Activated CD4-positive, CD25-positive, alpha-beta regulatory T cell treated with anti-CD3 and anti-CD28 coated beads, Interleukin-2, amount 50 U/mL, for 24 hours (primary cell): ENCODE measurements at regions not wholly inside any gene's neighbourhood (a gene's known extent, or its start where the extent isn't known, plus 50 kb on each side); places are given as distances from the start of the nearest gene placed in this dataset.
"Not testable (repeated sequence)": the region's sequence is repeated elsewhere in the genome, so short reads cannot be mapped to it uniquely, and the experiment has no call there.

Experiments used
- ATAC-seq, 2 donors: fragments of 150-1000 bp; cut with Tn5 transposase; one replicate each; pipeline ENCODE4 v1.10.0; 2021; ENCODE audit warnings: mild to moderate bottlenecking in 1 of 2, moderate library complexity in 1 of 2

- ATAC-seq: no peak
Measured at GRCh38 chr7:110522761-110523200, 568.1 kb upstream of the LRRN3 start.

- no peak for ATAC-seq
Measured at GRCh38 chr7:110529175-110529574, 561.8 kb upstream of the LRRN3 start.

- no peak for ATAC-seq
Measured at GRCh38 chr7:110531186-110531585, 559.7 kb upstream of the LRRN3 start.

- no peak for ATAC-seq
Measured at GRCh38 chr7:110534241-110534931, 556.5 kb upstream of the LRRN3 start.

- ATAC-seq: no peak
Measured at GRCh38 chr7:110539216-110539615, 551.7 kb upstream of the LRRN3 start.

- no peak for ATAC-seq
Measured at GRCh38 chr7:110541962-110542361, 549.0 kb upstream of the LRRN3 start.

- ATAC-seq: no peak
Measured at GRCh38 chr7:110544194-110544593, 546.7 kb upstream of the LRRN3 start.

DNA sequence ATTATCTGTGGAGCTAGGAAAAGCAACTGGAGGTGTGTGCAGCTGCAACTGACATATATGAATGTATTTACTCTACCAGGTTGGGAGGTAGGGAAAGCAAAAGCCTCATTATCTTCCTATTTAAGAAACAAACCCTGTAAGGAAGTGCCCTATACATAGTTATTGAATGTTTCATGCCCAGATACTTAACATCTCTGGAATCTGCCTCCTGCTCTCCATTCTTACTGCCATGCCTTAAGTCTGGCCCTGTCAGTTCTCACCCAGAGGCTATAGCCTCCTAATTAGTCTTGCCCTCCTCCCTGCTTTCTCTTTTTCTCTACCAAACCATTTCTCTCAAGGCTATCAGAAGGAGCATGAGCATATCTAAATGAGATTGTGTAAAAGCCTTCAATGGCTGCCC is 542.6 kb upstream of the LRRN3 start:
- ATAC-seq: no peak

- ATAC-seq: no peak
Measured at GRCh38 chr7:110557136-110557535, 533.8 kb upstream of the LRRN3 start.

GRCh38 chr7:110563286-110563685 is 527.6 kb upstream of the LRRN3 start:
- ATAC-seq: not testable (repeated sequence)

GRCh38 chr7:110564246-110564645 is 526.7 kb upstream of the LRRN3 start:
- ATAC-seq: no peak

GRCh38 chr7:110568388-110568787 is 522.5 kb upstream of the LRRN3 start:
- ATAC-seq: no peak

GRCh38 chr7:110568932-110569331 is 522.0 kb upstream of the LRRN3 start:
- ATAC-seq: no peak

GRCh38 chr7:110569486-110570205 is 521.3 kb upstream of the LRRN3 start:
- no peak for ATAC-seq

DNA sequence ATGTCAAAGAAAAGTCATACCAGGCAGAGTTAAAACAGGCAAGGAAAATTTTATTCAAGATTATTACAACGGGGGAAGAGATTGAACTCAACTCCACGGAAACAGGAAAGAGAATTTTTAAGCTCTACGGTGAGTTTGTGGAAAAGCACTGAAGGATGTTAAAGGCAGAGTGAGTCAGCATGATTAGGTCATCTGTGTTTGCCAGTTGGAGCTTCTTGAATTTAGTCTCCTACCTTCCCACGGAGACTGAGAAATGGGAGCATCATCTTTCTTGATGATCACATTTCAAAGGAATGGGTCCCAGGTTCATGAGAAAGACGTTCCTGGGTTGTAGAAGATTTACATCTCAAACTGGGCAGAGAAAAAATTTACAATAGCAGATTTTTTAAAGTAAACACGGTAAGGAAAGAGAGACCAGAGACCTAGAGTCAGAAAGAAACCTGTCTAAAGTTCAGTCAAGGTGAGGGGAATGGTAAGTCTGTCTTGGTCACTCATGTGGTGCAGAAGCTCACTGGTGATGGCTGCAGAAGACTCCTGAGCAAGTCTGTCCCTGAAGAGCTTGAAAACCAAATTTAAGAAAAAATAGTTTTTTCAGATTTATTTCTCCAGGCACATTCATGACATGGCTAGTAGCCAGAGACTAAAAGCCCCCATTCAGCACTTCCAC is 516.9 kb upstream of the LRRN3 start:
- no peak for ATAC-seq

DNA sequence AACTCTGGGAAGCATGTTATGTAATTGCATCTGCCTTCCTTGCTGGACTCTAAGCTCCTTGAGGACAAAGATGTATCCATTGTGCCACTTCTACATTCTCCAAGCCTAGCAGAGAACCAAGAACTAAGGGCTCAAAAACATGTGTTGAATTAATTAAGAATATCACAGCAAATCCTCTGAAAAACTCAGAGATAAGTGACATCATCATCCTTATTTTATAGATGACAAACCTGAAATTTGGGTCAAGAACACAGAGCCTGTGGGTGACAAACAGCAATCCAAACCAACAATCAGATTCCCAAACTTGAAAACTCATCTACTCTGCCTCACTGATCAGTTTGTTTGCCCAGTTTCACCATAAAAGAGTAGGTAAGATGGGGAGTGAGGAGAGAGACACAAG is 503.6 kb upstream of the LRRN3 start:
- no peak for ATAC-seq

DNA sequence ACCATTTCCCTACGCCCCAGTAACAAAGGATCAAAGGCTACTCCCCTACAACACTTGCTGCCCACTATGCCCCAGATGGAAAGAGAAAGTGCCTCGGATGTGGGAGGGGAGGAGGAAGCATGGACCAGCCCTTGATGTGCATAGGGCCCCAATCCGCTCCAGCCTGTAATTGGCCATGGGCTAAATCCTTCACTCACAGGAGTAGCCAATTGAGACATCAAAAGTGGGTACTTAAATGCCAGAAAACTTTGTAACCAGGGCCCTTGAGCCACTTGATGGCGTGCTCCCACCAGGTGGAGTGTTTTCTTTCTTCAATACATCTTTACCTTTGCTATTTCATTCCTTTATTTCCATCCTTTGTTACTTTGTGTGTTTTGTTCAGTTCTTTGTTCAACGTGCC is 500.5 kb upstream of the LRRN3 start:
- no peak for ATAC-seq

- ATAC-seq: no peak
Measured at GRCh38 chr7:110591341-110591740, 499.6 kb upstream of the LRRN3 start.

DNA sequence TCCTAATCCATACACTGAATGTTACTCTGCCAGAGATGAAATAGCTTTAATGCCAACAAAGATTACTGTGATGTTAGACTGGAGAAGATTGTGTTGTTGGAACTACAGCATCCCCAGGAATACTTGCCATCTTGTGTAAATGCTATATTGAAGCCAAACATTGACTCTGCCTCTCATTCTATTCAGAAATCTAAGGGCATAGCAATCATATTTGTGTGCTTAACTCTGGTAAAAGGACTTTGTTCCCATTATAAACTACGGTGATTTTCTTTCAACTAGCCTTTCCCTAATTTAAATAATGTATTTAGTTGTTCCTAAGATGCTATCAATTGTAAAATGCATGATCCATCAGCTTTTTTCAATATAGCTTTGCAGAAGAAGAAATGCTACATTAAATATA is 498.4 kb upstream of the LRRN3 start:
- ATAC-seq: no peak

DNA sequence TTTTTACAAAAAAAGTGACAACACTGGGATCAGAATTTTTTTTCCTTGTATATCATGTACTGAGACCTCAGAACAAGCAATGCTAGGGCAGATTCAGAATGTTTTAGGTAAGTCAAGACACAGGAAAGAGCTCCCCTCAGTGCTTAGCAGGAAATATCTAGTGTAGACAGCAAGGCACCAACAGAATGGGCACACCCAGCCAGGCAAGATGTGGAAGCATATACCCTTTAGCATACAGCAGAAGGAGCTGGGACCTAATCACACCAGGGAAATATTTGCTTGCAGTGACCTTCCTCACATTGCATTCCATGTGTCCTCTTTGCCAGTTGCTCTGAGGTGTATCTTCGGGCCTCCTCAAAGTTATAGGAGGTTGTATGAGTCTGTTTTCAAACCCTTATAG is 497.6 kb upstream of the LRRN3 start:
- no peak for ATAC-seq

DNA sequence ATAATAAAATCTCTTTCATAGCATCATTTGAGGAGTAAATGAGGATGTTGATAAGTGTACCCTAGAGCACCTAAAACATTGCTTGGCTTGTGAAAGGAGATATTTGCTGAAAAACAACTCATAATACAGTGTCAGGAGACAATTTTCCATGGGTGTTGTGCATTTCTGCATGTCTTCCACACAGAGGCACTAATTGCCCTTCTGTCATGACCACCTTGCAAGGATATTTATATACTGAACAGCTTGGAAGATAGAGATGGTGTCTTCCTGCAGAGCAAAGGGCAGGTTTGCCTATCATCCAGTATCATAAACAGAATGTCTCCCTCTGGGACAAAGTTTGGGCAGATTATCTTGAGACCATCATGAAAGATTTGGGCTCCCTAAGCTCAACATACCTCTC is 495.2 kb upstream of the LRRN3 start:
- peak in 1 of 2 donors; percentile 20 for ATAC-seq

GRCh38 chr7:110600956-110601355 is 490.0 kb upstream of the LRRN3 start:
- no peak for ATAC-seq

- no peak for ATAC-seq
Measured at GRCh38 chr7:110601710-110602109, 489.2 kb upstream of the LRRN3 start.

DNA sequence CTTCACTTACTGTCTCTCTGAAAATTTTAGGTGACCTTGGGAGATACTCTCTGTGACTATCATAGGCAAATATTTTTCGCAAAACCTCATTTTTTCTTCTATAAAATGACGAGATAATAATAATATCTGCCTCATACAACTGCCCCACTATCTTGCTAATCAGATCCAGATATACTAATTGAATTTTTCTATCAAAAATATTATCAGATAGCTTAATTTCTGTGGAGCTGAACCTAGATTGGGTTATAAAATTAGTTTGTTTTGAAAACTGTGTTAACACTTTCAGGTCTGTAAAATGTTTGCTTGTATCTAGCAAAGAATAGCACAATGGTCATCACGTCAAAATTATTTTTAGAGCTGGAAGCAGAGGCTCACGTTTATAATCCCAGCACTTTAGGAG is 486.7 kb upstream of the LRRN3 start:
- ATAC-seq: no peak
